Thyroid gland (tissue), 4 donors: ENCODE measurements at regions not wholly inside any gene's neighbourhood (a gene's known extent, or its start where the extent isn't known, plus 50 kb on each side); places are given as distances from the start of the nearest gene placed in this dataset.

Experiments
- CTCF ChIP-seq, 6 experiments: fragments of 200-600 bp in 3 of 6; fragments of 450-650 bp in 3 of 6; sonication (generic) in 3 of 6; IDR thresholded peaks; one replicate each; pipeline ENCODE4 v1.5.1; 2016 to 2019; ENCODE audit warnings: antibody characterized with exemption in 6 of 6, mild to moderate bottlenecking in 2 of 6, inconsistent platforms in 1 of 6, moderate library complexity in 1 of 6
- POLR2A ChIP-seq, 2 donors: fragments of 450-650 bp; IDR thresholded peaks; one replicate each; pipeline ENCODE4 v1.6.1; 2017; ENCODE audit warnings: antibody characterized with exemption in 2 of 2, mild to moderate bottlenecking in 2 of 2, moderate library complexity in 1 of 2

GRCh38 chr2:17322461-17322860 lies 195.8 kb downstream of the RAD51AP2 start:
- TF ChIP-seq CTCF (IDR thresholded peaks at IDR 0.05) (no peak), POLR2A (IDR thresholded peaks at IDR 0.05) (no peak)
